Neuronal stem cell (in vitro differentiated cells): ENCODE measurements at regions not wholly inside any gene's neighbourhood (a gene's known extent, or its start where the extent isn't known, plus 50 kb on each side); places are given as distances from the start of the nearest gene placed in this dataset.

Experiments used
- DNase-seq: peaks from one replicate; pipeline ENCODE4 v3.0.0-alpha.2; 2013; ENCODE audit warnings: low spot score
- H2AFZ ChIP-seq: one replicate; pipeline ENCODE4 v1.6.1; 2013; ENCODE audit warnings: mild to moderate bottlenecking, low read length, inconsistent platforms
- H2AK5ac ChIP-seq: 2 replicates; pipeline ENCODE4 v1.6.1; 2013; ENCODE audit warnings: low read depth, mild to moderate bottlenecking, inconsistent platforms, low read length, moderate library complexity, mixed read lengths
- H2BK120ac ChIP-seq: 2 replicates; pipeline ENCODE4 v1.6.1; 2013; ENCODE audit warnings: low read depth, mild to moderate bottlenecking, inconsistent platforms, low read length, moderate library complexity, mixed read lengths
- H2BK12ac ChIP-seq: one replicate; pipeline ENCODE4 v1.6.1; 2013; ENCODE audit warnings: low read length, inconsistent platforms
- H2BK15ac ChIP-seq: 2 replicates; pipeline ENCODE4 v1.6.1; 2013; ENCODE audit warnings: mild to moderate bottlenecking, low read length, inconsistent platforms, mixed read lengths
- H2BK5ac ChIP-seq: one replicate; pipeline ENCODE4 v1.6.1; 2013; ENCODE audit warnings: inconsistent platforms, mild to moderate bottlenecking, low read length, moderate library complexity
- H3K14ac ChIP-seq: one replicate; pipeline ENCODE4 v1.6.1; 2013; ENCODE audit warnings: low read length, inconsistent platforms
- H3K18ac ChIP-seq: 2 replicates; pipeline ENCODE4 v1.6.1; 2013; ENCODE audit warnings: low read length, inconsistent platforms
- H3K23ac ChIP-seq: 2 replicates; pipeline ENCODE4 v1.6.1; 2013; ENCODE audit warnings: low read depth, mild to moderate bottlenecking, mixed read lengths, low read length, inconsistent platforms; ENCODE audit not compliant: poor library complexity
- H3K27ac ChIP-seq: replicated peaks from 3 replicates; pipeline ENCODE4 v1.5.1; 2013; ENCODE audit warnings: low read length, inconsistent platforms
- H3K27me3 ChIP-seq, 3 experiments: 2 replicates each; pipeline ENCODE4 v1.6.1; 2013; ENCODE audit warnings: low read length in 3 of 3, mild to moderate bottlenecking in 2 of 3, inconsistent platforms in 1 of 3, low read depth in 1 of 3, mixed read lengths in 1 of 3, moderate library complexity in 1 of 3; ENCODE audit not compliant: control insufficient read depth in 3 of 3, insufficient read depth in 3 of 3
- H3K36me3 ChIP-seq, 2 donors: replicated peaks in 1 of 2; 2 replicates each; pipeline ENCODE4 v1.6.1; 2013; ENCODE audit warnings: low read length in 2 of 2; ENCODE audit not compliant: control insufficient read depth in 2 of 2, insufficient read depth in 2 of 2
- H3K4ac ChIP-seq: 2 replicates; pipeline ENCODE4 v1.6.1; 2013; ENCODE audit warnings: inconsistent platforms, mild to moderate bottlenecking, low read length, moderate library complexity
- H3K4me1 ChIP-seq, 2 donors: 1 replicate in 1 of 2; 2 replicates in 1 of 2; pipeline ENCODE4 v1.6.1; 2013; ENCODE audit warnings: low read length in 2 of 2, low read depth in 1 of 2; ENCODE audit not compliant: control insufficient read depth in 2 of 2, insufficient read depth in 1 of 2
- H3K4me2 ChIP-seq: one replicate; pipeline ENCODE4 v1.6.1; 2013; ENCODE audit warnings: mild to moderate bottlenecking, low read length, inconsistent platforms; ENCODE audit not compliant: insufficient read depth, poor library complexity, severe bottlenecking
- H3K4me3 ChIP-seq, 2 donors: 2 replicates each; pipeline ENCODE4 v1.5.1; 2013; ENCODE audit warnings: low read length in 2 of 2, mild to moderate bottlenecking in 2 of 2, inconsistent platforms in 1 of 2, moderate library complexity in 1 of 2
- H3K79me1 ChIP-seq: one replicate; pipeline ENCODE4 v1.6.1; 2013; ENCODE audit warnings: low read depth, mild to moderate bottlenecking, inconsistent platforms, low read length, moderate library complexity
- H3K9ac ChIP-seq: one replicate; pipeline ENCODE4 v1.6.1; 2013; ENCODE audit warnings: mild to moderate bottlenecking, low read depth, low read length, inconsistent platforms; ENCODE audit not compliant: poor library complexity
- H3K9me3 ChIP-seq, 2 donors: replicated peaks in 1 of 2; 2 replicates each; pipeline versions ENCODE3 to v1.6.1; 2013; ENCODE audit warnings: low read length in 2 of 2, mild to moderate bottlenecking in 2 of 2, inconsistent platforms in 1 of 2, low read depth in 1 of 2, mixed read lengths in 1 of 2, moderate library complexity in 1 of 2; ENCODE audit not compliant: control insufficient read depth in 2 of 2, insufficient read depth in 1 of 2
- H4K8ac ChIP-seq: one replicate; pipeline ENCODE4 v1.6.1; 2013; ENCODE audit warnings: low read depth, mild to moderate bottlenecking, inconsistent platforms, low read length, moderate library complexity
- H4K91ac ChIP-seq: one replicate; pipeline ENCODE4 v1.6.1; 2013; ENCODE audit warnings: low read length, low read depth, mild to moderate bottlenecking, inconsistent platforms; ENCODE audit not compliant: poor library complexity
- WGBS, 2 donors: extraction: QIAGEN DNeasy Blood & Tissue Kit; methylation state at CpG; one replicate each; pipeline ENCODE4 v1.1.7; 2013; ENCODE audit warnings: missing lambda C conversion rate in 2 of 2, mixed read lengths in 1 of 2; ENCODE audit not compliant: insufficient read length in 2 of 2, insufficient replicate concordance in 1 of 2; ENCODE audit errors: extremely low coverage in 2 of 2; 5-methylcytosine and 5-hydroxymethylcytosine counted together

- H3K23ac ChIP-seq = no peak overlapping the region
- H3K79me1 ChIP-seq = no peaks in the 10 kb centered on the region
- H3K27ac ChIP-seq = no peak overlapping the region
- no peak overlapping the region for H4K91ac ChIP-seq
- H2AK5ac ChIP-seq = no peak overlapping the region
- H3K36me3 ChIP-seq = no peaks in the 10 kb centered on the region
- no peaks in the 10 kb centered on the region for H3K4me1 ChIP-seq
- H2AFZ ChIP-seq = no peak overlapping the region
- no peak overlapping the region for H2BK120ac ChIP-seq
- no peak overlapping the region for H2BK12ac ChIP-seq
- H4K8ac ChIP-seq = no peak overlapping the region
- H3K18ac ChIP-seq = no peak overlapping the region
- no peak overlapping the region for H3K9ac ChIP-seq
- no CpG with 5 or more reads among the region's 4 CpGs for WGBS, 2 donors
- H3K27me3 ChIP-seq = peaks cover 0 to 3% (median 0%) of the 10 kb centered on the region in 3 experiments
- H3K14ac ChIP-seq = no peak overlapping the region
- no peak overlapping the region for H3K4me2 ChIP-seq
- H3K4me3 ChIP-seq = no peak overlapping the region
- no peak overlapping the region for H2BK15ac ChIP-seq
- peaks cover 0 to 5% of the 10 kb centered on the region in 2 donors for H3K9me3 ChIP-seq
- no peak overlapping the region for H2BK5ac ChIP-seq
- DNase-seq = no peak
- no peak overlapping the region for H3K4ac ChIP-seq
Measured at GRCh38 chr1:30425046-30425445, 298.3 kb downstream of the MATN1 start.

- no peak overlapping the region for H4K91ac ChIP-seq
- no peak overlapping the region for H2BK120ac ChIP-seq
- H3K18ac ChIP-seq = no peak overlapping the region
- no peak overlapping the region for H3K4me2 ChIP-seq
- peaks cover 0 to 3% (median 0%) of the 10 kb centered on the region in 3 experiments for H3K27me3 ChIP-seq
- WGBS, 2 donors = no CpG with 5 or more reads among the region's 3 CpGs
- H3K4me1 ChIP-seq = no peaks in the 10 kb centered on the region
- no peak for DNase-seq
- no peak overlapping the region for H2BK12ac ChIP-seq
- no peaks in the 10 kb centered on the region for H3K79me1 ChIP-seq
- no peak overlapping the region for H4K8ac ChIP-seq
- no peak overlapping the region for H2AFZ ChIP-seq
- no peak overlapping the region for H3K27ac ChIP-seq
- H3K23ac ChIP-seq = no peak overlapping the region
- no peak overlapping the region for H3K4ac ChIP-seq
- no peaks in the 10 kb centered on the region for H3K36me3 ChIP-seq
- peaks cover 0 to 5% of the 10 kb centered on the region in 2 donors for H3K9me3 ChIP-seq
- no peak overlapping the region for H3K9ac ChIP-seq
- H3K4me3 ChIP-seq = no peak overlapping the region
- H3K14ac ChIP-seq = no peak overlapping the region
- H2AK5ac ChIP-seq = no peak overlapping the region
- H2BK15ac ChIP-seq = no peak overlapping the region
- no peak overlapping the region for H2BK5ac ChIP-seq
Measured at GRCh38 chr1:30423570-30423969, 299.8 kb downstream of the MATN1 start.

GRCh38 chr1:30422251-30422650, 301.1 kb downstream of the MATN1 start:
- H2BK5ac ChIP-seq = no peak overlapping the region
- no peak overlapping the region for H3K18ac ChIP-seq
- no peak overlapping the region for H2BK12ac ChIP-seq
- H2AFZ ChIP-seq = no peak overlapping the region
- no CpG with 5 or more reads among the region's 2 CpGs for WGBS, 2 donors
- H3K79me1 ChIP-seq = no peaks in the 10 kb centered on the region
- H2BK15ac ChIP-seq = no peak overlapping the region
- no peak overlapping the region for H3K14ac ChIP-seq
- DNase-seq = no peak
- no peak overlapping the region for H3K27ac ChIP-seq
- no peak overlapping the region for H3K23ac ChIP-seq
- no peak overlapping the region for H2AK5ac ChIP-seq
- no peak overlapping the region for H3K4me3 ChIP-seq
- H3K4me1 ChIP-seq = peaks cover 0 to 6% of the 10 kb centered on the region in 2 donors
- H3K27me3 ChIP-seq = peaks cover 0 to 3% (median 0%) of the 10 kb centered on the region in 3 experiments
- no peaks in the 10 kb centered on the region for H3K9me3 ChIP-seq
- H3K9ac ChIP-seq = no peak overlapping the region
- H3K4ac ChIP-seq = no peak overlapping the region
- no peak overlapping the region for H4K91ac ChIP-seq
- H4K8ac ChIP-seq = no peak overlapping the region
- H2BK120ac ChIP-seq = no peak overlapping the region
- H3K36me3 ChIP-seq = no peaks in the 10 kb centered on the region
- no peak overlapping the region for H3K4me2 ChIP-seq

GRCh38 chr1:30420519-30421050, 302.8 kb downstream of the MATN1 start:
- H3K9ac ChIP-seq = no peak overlapping the region
- no peak overlapping the region for H4K8ac ChIP-seq
- no peak overlapping the region for H2BK12ac ChIP-seq
- WGBS, 2 donors = no CpG with 5 or more reads among the region's 7 CpGs
- H3K36me3 ChIP-seq = no peaks in the 10 kb centered on the region
- H3K4me1 ChIP-seq = peaks cover 0 to 6% of the 10 kb centered on the region in 2 donors
- no peak overlapping the region for H3K18ac ChIP-seq
- H3K79me1 ChIP-seq = no peaks in the 10 kb centered on the region
- no peaks in the 10 kb centered on the region for H3K9me3 ChIP-seq
- H3K27ac ChIP-seq = no peak overlapping the region
- no peak overlapping the region for H2AK5ac ChIP-seq
- no peak overlapping the region for H2BK120ac ChIP-seq
- H4K91ac ChIP-seq = no peak overlapping the region
- no peak overlapping the region for H3K4me3 ChIP-seq
- no peak overlapping the region for H2BK15ac ChIP-seq
- H3K4me2 ChIP-seq = no peak overlapping the region
- no peak overlapping the region for H3K14ac ChIP-seq
- DNase-seq = no peak
- H3K23ac ChIP-seq = no peak overlapping the region
- no peak overlapping the region for H2BK5ac ChIP-seq
- H3K27me3 ChIP-seq = peaks cover 0 to 3% (median 0%) of the 10 kb centered on the region in 3 experiments
- H3K4ac ChIP-seq = no peak overlapping the region
- peak overlapping the region; percentile 30 for H2AFZ ChIP-seq
